Daoy (cell line): ENCODE measurements at regions not wholly inside any gene's neighbourhood (a gene's known extent, or its start where the extent isn't known, plus 50 kb on each side); places are given as distances from the start of the nearest gene placed in this dataset.
A peak's percentile ranks its signal among the peaks of the same experiment; 100 is the strongest.
"Not testable (repeated sequence)": the region's sequence is repeated elsewhere in the genome, so short reads cannot be mapped to it uniquely, and the experiment has no call there.

Experiments
- DNase-seq: peaks from one replicate; pipeline ENCODE4 v3.0.0-alpha.2; 2015; ENCODE audit warnings: low read depth

- DNase-seq, result no peak
Measured at GRCh38 chr5:106818552-106818951, 852.2 kb downstream of the EFNA5 start.

- DNase-seq, result no peak
Measured at GRCh38 chr5:106814961-106815360, 855.8 kb downstream of the EFNA5 start.

- no peak for DNase-seq
Measured at GRCh38 chr5:106801554-106801953, 869.2 kb downstream of the EFNA5 start.

- DNase-seq, result no peak
Measured at GRCh38 chr5:106797996-106798395, 872.7 kb downstream of the EFNA5 start.

- no peak for DNase-seq
Measured at GRCh38 chr5:106796081-106796480, 874.7 kb downstream of the EFNA5 start.

GRCh38 chr5:106784846-106785245 is 885.9 kb downstream of the EFNA5 start:
- no peak for DNase-seq

GRCh38 chr5:106780355-106780754 is 890.4 kb downstream of the EFNA5 start:
- DNase-seq, result no peak

- DNase-seq, result not testable (repeated sequence)
Measured at GRCh38 chr5:106776515-106776914, 894.2 kb downstream of the EFNA5 start.

- DNase-seq, result no peak
Measured at GRCh38 chr5:106768392-106768791, 902.3 kb downstream of the EFNA5 start.

- no peak for DNase-seq
Measured at GRCh38 chr5:106766916-106767315, 903.8 kb downstream of the EFNA5 start.

- DNase-seq, result peak; percentile 52
Measured at GRCh38 chr5:106759581-106759980, 911.2 kb downstream of the EFNA5 start.

- DNase-seq, result no peak
Measured at GRCh38 chr5:106759152-106759551, 911.6 kb downstream of the EFNA5 start.

- DNase-seq, result no peak
Measured at GRCh38 chr5:106757672-106758071, 913.1 kb downstream of the EFNA5 start.

- DNase-seq, result peak; percentile 5
Measured at GRCh38 chr5:106755789-106756188, 914.9 kb downstream of the EFNA5 start.

- DNase-seq, result no peak
Measured at GRCh38 chr5:106755066-106755465, 915.7 kb downstream of the EFNA5 start.

- no peak for DNase-seq
Measured at GRCh38 chr5:106749826-106750225, 920.9 kb downstream of the EFNA5 start.

GRCh38 chr5:106739127-106739526 is 931.6 kb downstream of the EFNA5 start:
- no peak for DNase-seq

- DNase-seq, result no peak
Measured at GRCh38 chr5:106737111-106737510, 933.6 kb downstream of the EFNA5 start.

- DNase-seq, result no peak
Measured at GRCh38 chr5:106732624-106733023, 938.1 kb downstream of the EFNA5 start.

- DNase-seq, result no peak
Measured at GRCh38 chr5:106730912-106731311, 939.8 kb downstream of the EFNA5 start.

- DNase-seq, result no peak
Measured at GRCh38 chr5:106730506-106730905, 940.2 kb downstream of the EFNA5 start.

- DNase-seq, result no peak
Measured at GRCh38 chr5:106728208-106728607, 942.5 kb downstream of the EFNA5 start.

GRCh38 chr5:106727071-106727470 is 943.7 kb downstream of the EFNA5 start:
- no peak for DNase-seq

- no peak for DNase-seq
Measured at GRCh38 chr5:106720367-106720766, 950.4 kb downstream of the EFNA5 start.

GRCh38 chr5:106699796-106700195 is 970.9 kb downstream of the EFNA5 start:
- DNase-seq, result no peak
